NCI-H187 (cell line): ENCODE measurements at regions not wholly inside any gene's neighbourhood (a gene's known extent, or its start where the extent isn't known, plus 50 kb on each side); places are given as distances from the start of the nearest gene placed in this dataset.
"Not testable (repeated sequence)": the region's sequence is repeated elsewhere in the genome, so short reads cannot be mapped to it uniquely, and the experiment has no call there.

ENCODE experiments used
- DNase-seq, 2 experiments: peaks; one replicate each; lab custom pipeline; 2025; lab: John Stamatoyannopoulos, UW

GRCh38 chr11:67940440-67940839 is 63.5 kb downstream of the UNC93B1 start:
- DNase-seq: not testable (repeated sequence)

DNA sequence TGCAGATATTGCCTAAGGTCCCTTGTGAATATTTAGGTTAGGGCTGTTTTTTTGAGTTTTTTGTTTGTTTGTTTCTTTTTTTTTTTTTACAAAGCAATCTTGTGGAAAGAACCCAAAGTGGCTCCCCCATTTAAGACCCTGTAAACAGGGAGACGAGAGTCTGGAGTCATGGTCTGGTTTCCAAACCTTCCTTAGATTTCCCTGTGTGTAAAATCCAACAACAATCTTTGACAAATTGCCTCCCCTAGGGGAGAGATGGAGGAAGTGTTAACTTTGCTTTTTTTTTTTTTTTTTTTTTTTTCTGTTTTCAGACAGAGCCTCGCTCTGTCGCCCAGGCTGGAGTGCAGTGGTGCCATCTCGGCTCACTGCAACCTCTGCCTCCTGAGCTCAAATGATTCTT is 64.9 kb downstream of the UNC93B1 start:
- not testable (repeated sequence) for DNase-seq

DNA sequence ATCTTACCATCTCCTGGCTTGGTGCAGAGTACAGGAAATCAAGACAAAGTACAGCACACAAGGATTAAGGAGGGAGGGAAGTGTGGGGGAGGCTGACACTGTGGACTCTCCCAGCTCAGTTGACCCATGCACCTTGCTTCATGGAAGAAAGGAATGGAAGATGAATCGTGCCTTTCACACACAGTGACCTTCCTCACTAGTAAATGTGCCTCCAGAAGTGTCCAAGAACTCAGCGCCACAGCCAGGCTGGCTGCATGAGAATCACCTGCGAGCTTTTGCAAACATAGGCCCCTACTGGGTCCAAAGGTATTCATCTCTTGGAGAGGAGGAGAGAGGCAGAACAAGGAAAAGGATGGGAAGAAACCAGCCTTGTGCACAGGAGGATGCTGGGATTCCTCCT is 65.5 kb downstream of the UNC93B1 start:
- DNase-seq: not testable (repeated sequence)

GRCh38 chr11:67923565-67923964 is 80.3 kb downstream of the UNC93B1 start:
- not testable (repeated sequence) for DNase-seq

DNA sequence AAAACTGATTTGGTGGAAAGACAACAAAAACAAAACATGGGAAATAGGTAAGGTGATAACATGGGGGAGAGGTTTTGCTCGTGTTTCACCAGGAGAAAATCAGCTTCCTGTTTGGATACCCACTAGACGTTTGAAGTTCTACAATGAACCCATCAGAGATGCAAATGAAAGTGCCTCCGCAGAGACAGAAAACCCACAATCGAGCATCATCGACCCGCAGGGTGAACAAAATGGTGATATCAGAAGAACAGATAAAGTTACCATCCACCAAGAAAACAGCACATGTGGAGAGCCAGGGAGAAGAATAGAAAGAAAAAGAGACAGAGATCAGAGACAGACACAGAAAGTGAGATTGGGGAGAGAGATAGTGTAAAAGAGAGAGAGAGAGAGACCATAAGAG is 83.4 kb downstream of the UNC93B1 start:
- not testable (repeated sequence) for DNase-seq

GRCh38 chr11:67912184-67912583 is 91.7 kb downstream of the UNC93B1 start:
- not testable (repeated sequence) for DNase-seq

DNA sequence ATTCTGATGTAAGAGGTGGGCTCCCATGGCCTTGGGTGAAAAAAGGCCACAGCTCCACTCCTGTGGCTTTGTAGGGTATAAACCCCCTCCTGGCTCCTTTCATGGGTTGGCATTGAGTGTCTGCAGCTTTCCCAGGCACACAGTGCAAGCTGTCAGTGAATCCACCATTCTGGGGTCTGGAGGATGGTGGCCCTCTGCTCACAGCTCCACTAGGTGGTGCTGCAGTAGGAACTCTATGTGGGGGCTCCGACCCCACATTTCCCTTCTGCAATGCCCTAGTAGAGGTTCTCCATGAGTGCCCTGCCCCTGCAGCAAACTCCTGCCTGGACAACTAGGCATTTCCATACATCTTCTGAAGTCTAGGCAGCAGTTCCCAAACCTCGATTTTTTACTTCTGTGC is 92.7 kb downstream of the UNC93B1 start:
- DNase-seq: not testable (repeated sequence)

- DNase-seq: not testable (repeated sequence)
Observed at GRCh38 chr11:67910803-67911202, 93.1 kb downstream of the UNC93B1 start.

GRCh38 chr11:67906969-67907368 is 96.9 kb downstream of the UNC93B1 start:
- DNase-seq: not testable (repeated sequence)

- DNase-seq: not testable (repeated sequence)
Observed at GRCh38 chr11:67899462-67899861, 104.4 kb downstream of the UNC93B1 start.

DNA sequence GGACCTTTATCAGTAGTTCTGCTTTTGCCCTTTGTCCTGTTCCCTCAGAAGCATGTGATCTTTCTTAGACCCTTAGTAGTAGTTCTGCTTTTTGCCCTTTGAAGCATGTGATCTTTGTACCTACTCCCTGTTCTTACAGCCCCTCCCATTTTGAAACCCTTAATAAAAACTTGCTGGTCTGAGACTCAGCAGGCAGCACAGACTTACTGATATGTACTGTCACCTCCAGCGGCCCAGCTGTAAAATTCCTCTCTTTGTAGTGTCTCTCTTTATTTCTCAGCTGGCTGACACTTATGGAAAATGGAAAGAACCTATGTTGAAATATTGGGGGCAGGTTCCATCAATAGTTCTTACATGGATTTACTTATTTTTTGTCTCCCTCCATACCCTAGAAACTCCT is 110.4 kb downstream of the UNC93B1 start:
- DNase-seq: not testable (repeated sequence)

DNA sequence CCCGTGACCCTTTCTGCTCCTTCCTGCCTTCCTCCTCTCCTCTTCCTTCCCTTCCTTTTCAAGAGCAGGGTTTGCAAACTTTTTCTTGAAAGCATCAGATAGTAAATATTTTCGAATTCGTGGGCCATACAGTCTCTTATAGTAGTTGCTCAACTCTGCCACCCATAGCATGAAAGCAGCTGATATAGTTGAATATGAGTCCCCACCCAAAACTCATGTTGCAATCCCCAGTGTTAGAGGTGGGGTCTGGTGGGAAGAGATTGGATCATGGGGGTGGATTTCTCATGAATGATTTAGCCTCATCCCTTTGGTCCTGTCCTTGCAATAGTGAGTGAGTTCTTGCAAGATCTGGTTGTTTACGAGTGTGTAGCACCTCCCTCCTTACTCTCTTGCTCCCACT is 114.3 kb downstream of the UNC93B1 start:
- DNase-seq: not testable (repeated sequence)

DNA sequence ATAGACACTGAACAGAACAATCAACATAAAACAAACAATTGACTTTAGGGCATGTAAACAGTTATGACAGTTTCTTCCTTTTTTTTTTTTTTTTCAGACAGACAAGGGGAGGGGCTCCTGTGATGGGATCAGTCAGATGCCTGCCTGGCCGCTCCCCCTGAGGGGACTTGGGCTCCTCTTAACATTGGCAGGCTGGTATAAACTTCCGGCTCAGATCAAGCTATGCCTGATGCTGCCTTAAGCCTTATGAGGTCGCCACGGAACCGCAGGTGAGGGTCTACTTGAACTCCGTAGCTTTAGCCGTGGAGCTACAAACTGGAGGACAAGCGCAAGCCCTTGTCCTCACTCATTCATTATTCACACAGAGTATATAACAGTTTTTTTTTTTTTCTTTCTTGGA is 115.8 kb downstream of the UNC93B1 start:
- DNase-seq: not testable (repeated sequence)

DNA sequence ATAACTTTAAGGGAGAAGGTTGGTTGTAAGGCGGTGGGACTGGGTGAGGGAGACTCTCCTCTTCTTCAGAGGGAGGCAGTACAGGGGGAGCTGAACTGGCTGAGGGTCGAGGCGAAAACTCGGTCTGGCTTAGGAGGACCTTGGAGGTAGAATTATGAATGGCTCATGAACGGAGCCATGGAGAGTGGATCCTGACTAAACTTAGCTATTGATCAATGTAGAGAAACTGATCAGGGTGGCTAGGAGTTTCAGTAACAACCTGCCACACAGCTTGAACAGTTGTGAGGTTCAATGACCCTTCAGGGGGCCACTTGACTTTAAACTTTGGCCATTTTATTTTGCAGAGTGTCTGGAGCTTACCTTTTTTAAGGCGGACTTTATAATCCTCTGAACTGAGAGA is 117.2 kb downstream of the UNC93B1 start:
- not testable (repeated sequence) for DNase-seq

DNA sequence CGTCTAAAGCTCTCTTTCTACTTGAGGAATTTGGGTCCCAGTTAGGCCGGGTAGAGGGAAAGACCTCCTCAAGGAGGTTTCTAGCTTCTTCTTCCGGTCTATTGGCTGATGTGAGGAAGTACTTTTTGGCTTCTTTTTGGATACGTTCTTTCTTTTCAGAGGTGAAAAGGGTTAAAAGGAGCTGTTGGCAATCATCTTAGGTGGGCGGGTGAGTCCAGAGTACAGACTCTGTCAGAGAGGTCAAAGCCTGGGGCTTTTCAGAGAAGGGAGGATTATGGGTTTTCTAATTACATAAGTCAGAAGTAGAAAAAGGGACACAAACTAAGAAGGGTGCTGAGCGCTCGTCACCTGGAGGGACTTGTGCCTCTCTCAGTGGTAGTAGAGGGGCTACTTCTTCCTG is 117.7 kb downstream of the UNC93B1 start:
- DNase-seq: not testable (repeated sequence)

DNA sequence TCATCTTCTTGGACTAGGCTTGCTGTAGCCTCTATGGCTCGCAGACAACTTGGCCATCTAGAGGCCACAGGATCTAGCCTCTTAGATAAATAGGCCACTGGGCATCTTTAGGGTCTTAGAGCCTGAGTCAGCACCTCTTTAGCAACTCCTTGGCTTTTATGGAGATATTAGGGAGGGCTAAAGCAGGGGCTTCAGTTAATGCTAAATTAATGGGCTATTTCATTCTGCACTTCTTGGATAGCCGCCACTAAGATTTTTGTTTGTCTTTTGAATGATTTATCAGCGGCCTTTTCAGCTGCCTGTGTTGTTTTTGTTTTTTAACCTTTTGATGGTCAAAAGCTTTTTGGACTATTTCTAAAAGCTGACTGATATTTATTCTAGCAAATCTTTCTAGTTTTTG is 118.3 kb downstream of the UNC93B1 start:
- DNase-seq: not testable (repeated sequence)

DNA sequence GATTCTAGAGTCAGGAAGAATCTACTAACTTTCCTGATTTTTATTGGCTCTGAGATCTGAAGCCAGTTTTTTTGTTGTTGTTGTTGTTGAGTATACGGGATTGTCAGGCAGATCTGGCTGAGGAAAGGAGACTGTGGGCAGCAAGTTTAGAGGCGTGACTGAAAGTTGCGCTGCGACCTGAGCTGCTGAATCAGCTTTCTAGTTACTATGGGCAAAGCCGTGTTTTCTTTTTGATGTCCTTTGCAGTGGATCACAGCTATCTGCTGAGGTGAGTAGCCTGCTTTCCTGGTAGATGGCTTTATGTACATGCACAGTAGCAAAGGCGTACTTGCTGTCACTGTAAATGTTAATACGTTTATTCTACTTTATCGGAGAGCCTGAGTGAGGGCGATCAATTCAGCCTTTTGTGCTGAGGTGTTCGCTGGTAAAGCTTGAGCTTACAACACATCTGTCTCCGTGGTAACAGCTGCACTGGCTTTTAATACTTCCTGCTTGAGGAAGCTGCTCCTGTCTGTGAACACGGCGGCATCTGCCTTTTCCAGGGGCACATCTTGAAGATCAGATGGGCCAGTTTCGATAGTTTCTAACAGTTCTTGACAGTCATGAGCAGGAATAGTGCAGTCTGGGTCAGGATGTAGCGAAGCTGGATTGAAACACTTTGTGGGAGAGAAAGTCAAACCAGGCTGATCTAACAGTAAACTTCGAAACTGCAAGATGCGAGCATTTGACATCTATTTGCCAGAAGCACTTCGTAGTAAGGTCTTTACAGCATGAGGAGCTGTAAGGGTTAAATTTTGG is 118.9 kb downstream of the UNC93B1 start:
- not testable (repeated sequence) for DNase-seq

GRCh38 chr11:67884073-67884757 is 119.7 kb downstream of the UNC93B1 start:
- not testable (repeated sequence) for DNase-seq

DNA sequence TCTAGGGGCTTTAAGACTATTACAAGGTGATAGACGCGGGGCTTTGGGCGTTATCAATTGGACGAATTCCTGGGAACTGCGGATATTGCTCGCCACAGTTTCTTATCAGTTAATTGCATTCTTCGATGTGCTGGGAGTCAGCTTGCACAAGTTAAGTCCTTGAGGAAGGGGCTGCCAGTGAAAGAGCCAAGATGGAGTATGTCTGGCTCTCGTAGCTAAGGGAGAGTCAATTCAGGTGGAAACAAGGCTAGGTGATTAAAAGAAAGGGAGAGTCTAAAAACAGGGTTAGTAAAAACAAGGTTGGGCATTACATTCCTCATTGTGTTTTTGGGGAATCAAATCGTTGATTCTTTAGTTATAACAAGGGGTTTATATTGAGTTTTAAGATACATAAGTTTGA is 121.6 kb downstream of the UNC93B1 start:
- DNase-seq: not testable (repeated sequence)

GRCh38 chr11:67881836-67882235 is 122.1 kb downstream of the UNC93B1 start:
- DNase-seq: not testable (repeated sequence)

- DNase-seq: not testable (repeated sequence)
Observed at GRCh38 chr11:67880594-67881196, 123.2 kb downstream of the UNC93B1 start.

DNA sequence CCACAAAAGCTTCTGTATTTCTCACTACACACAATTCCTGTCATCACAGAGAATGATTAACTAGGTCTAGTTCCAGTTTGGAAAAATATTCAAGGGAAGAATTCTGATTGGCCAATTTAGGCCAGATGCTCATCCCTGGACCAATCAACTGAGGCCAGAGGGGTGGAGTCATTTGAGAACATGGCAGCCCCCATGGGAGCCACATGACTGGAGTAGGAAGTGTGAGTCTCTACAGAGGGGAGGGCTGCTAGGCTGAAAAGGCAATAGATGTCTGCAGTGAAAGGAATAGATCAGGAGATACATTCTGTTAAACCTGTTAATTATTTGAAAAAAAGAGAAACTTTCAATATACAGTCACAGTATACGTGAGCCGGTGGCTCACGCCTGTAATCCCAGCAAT is 125.2 kb downstream of the UNC93B1 start:
- DNase-seq: not testable (repeated sequence)

DNA sequence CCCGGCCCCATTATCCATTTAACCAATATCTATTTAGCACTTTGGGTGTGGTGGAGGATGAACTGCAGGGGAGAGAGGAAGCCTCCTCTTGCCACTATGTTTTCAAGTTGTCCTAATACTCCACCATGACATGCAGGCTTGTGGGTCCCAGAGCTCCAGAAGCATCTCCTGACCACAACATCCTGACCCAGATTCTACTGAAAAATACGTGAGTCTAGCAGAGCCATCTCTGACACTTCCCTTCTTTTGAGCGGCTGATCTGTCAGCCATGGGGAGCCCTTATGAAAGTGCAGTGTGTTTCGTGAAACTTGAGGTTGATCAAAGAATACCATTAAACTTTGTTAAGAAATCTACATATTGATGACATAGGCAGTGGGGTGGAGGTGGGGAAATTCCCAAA is 126.6 kb downstream of the UNC93B1 start:
- not testable (repeated sequence) for DNase-seq
